CD8-positive, alpha-beta memory T cell (primary cell): ENCODE measurements at regions not wholly inside any gene's neighbourhood (a gene's known extent, or its start where the extent isn't known, plus 50 kb on each side); places are given as distances from the start of the nearest gene placed in this dataset.

Experiments
- CTCF ChIA-PET: fragments of 350-600 bp; sonication (Branson Sonifier 250); formaldehyde crosslinking; loops from one replicate; lab custom pipeline; 2021; ENCODE audit warnings: antibody characterized with exemption; lab: Charles Lee
- POLR2A ChIA-PET: fragments of 350-600 bp; sonication (Branson Sonifier 250); formaldehyde crosslinking; loops from one replicate; lab custom pipeline; 2021; ENCODE audit warnings: antibody characterized with exemption; lab: Charles Lee
- DNase-seq, 5 donors: peaks; one replicate each; pipeline versions ENCODE4 v3.0.0 to v3.0.0-alpha.2; 2020 to 2022; ENCODE audit warnings: mixed read lengths in 1 of 5
- H3K27ac ChIP-seq: one replicate; pipeline ENCODE4 v1.7.0; 2013; ENCODE audit warnings: low read depth, mild to moderate bottlenecking, low read length, moderate library complexity
- H3K27me3 ChIP-seq: 2 replicates; pipeline ENCODE4 v1.7.0; 2013; ENCODE audit warnings: low read length, mild to moderate bottlenecking; ENCODE audit not compliant: insufficient read depth, poor library complexity, severe bottlenecking
- H3K36me3 ChIP-seq: 2 replicates; pipeline ENCODE4 v1.7.0; 2013; ENCODE audit warnings: mild to moderate bottlenecking, low read length, moderate library complexity; ENCODE audit not compliant: insufficient read depth
- H3K4me1 ChIP-seq: 2 replicates; pipeline ENCODE4 v1.7.0; 2013; ENCODE audit warnings: mild to moderate bottlenecking, low read length, moderate library complexity; ENCODE audit not compliant: insufficient read depth
- H3K4me3 ChIP-seq: 2 replicates; pipeline ENCODE4 v1.7.0; 2013; ENCODE audit warnings: mild to moderate bottlenecking, low read length
- H3K9me3 ChIP-seq: 2 replicates; pipeline ENCODE4 v1.7.0; 2013; ENCODE audit warnings: mild to moderate bottlenecking, low read length
- H3K27ac Mint-ChIP-seq, 8 donors: one replicate each; pipeline ENCODE4 v1.8.0; 2020 to 2021; ENCODE audit warnings: mixed read lengths in 8 of 8, mild to moderate bottlenecking in 6 of 8, inconsistent platforms in 3 of 8, moderate library complexity in 3 of 8
- H3K27me3 Mint-ChIP-seq, 2 donors: one replicate each; pipeline ENCODE4 v1.8.0; 2020 to 2021; ENCODE audit warnings: mixed read lengths in 2 of 2, mild to moderate bottlenecking in 1 of 2, moderate library complexity in 1 of 2
- H3K36me3 Mint-ChIP-seq, 3 donors: one replicate each; pipeline ENCODE4 v1.8.0; 2020 to 2021; ENCODE audit warnings: mixed read lengths in 3 of 3, inconsistent platforms in 1 of 3, mild to moderate bottlenecking in 1 of 3
- H3K4me1 Mint-ChIP-seq, 3 donors: one replicate each; pipeline ENCODE4 v1.8.0; 2020 to 2021; ENCODE audit warnings: mixed read lengths in 3 of 3, inconsistent platforms in 1 of 3, mild to moderate bottlenecking in 1 of 3
- H3K4me3 Mint-ChIP-seq, 7 donors: one replicate each; pipeline ENCODE4 v1.8.0; 2020 to 2021; ENCODE audit warnings: mixed read lengths in 7 of 7, mild to moderate bottlenecking in 6 of 7, moderate library complexity in 4 of 7, inconsistent platforms in 2 of 7
- H3K9me3 Mint-ChIP-seq, 5 donors: one replicate each; pipeline ENCODE4 v1.8.0; 2020 to 2022; ENCODE audit warnings: mixed read lengths in 5 of 5, mild to moderate bottlenecking in 3 of 5, moderate library complexity in 2 of 5, inconsistent platforms in 1 of 5

DNA sequence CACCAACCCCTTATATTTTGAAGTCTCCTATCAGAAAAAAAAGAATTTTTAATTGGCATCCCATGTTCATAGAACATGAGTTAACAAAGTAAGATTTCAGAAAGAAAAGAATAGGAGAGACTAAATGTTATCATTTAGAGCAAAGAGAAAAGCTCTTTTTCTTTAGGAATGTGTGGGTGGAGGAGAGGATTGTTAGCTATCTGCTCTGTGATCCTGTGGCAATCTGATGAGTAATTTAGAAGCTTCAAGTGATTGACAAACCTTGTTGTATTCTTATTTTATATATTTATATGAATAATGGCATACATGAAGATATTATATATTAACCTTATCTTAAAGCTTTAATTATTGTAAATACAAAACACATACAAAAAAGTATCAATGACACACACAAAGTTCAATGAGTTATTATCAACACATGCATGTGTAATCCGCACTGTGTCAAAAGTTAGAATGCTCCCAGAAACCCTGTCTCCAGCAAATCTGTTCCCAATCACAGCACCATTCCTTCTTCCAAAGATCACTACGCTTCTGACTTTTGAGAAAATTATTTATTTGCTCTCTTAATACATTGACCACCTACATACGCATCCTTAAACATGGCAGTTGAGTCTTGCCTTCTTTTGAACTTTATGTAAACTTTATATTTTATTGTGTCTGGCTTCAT, 907.4 kb downstream of the MCTP2 start:
- Mint-ChIP-seq H3K27me3 (no peaks in the 10 kb centered on the region), H3K27ac (no peak overlapping the region), H3K4me3 (no peak overlapping the region), H3K9me3 (peaks cover 0 to 8% (median 0%) of the 10 kb centered on the region in 5 donors), H3K36me3 (no peaks in the 10 kb centered on the region), H3K4me1 (no peaks in the 10 kb centered on the region)
- Histone ChIP-seq H3K4me1 (no peaks in the 10 kb centered on the region), H3K27me3 (no peaks in the 10 kb centered on the region), H3K27ac (no peak overlapping the region), H3K9me3 (no peaks in the 10 kb centered on the region), H3K36me3 (no peaks in the 10 kb centered on the region), H3K4me3 (no peak overlapping the region)
- DNase-seq = no peak
- ChIA-PET CTCF (no interaction called here), POLR2A (no interaction called here)

DNA sequence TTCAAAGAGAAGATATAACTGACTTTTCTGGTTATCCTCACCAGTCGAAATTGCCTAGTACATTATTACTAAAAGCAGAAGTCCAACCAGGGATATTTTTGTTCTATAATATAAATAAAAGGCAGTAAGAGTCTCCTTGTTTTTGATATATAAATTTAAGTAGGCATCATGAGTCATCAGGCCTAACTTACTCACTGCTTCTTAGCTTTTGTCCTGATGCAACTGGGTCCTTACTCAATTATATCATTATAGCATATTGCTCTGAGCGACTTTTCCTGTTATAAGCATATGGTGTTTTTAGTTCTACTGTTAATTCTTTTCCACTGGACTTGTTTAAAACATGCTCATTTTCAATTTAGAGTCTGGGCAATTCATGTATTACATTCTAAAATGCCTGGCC, 910.1 kb downstream of the MCTP2 start:
- Histone ChIP-seq H3K4me1 (no peaks in the 10 kb centered on the region), H3K4me3 (no peak overlapping the region), H3K36me3 (no peaks in the 10 kb centered on the region), H3K27me3 (no peaks in the 10 kb centered on the region), H3K27ac (no peak overlapping the region), H3K9me3 (no peaks in the 10 kb centered on the region)
- CTCF ChIA-PET = no interaction called here
- no peak for DNase-seq
- Mint-ChIP-seq H3K27ac (no peak overlapping the region), H3K4me1 (no peaks in the 10 kb centered on the region), H3K27me3 (peaks cover 0 to 1% of the 10 kb centered on the region in 2 donors), H3K4me3 (no peak overlapping the region), H3K36me3 (no peaks in the 10 kb centered on the region), H3K9me3 (peaks cover 0 to 5% (median 0%) of the 10 kb centered on the region in 5 donors)
- POLR2A ChIA-PET = no interaction called here

DNA sequence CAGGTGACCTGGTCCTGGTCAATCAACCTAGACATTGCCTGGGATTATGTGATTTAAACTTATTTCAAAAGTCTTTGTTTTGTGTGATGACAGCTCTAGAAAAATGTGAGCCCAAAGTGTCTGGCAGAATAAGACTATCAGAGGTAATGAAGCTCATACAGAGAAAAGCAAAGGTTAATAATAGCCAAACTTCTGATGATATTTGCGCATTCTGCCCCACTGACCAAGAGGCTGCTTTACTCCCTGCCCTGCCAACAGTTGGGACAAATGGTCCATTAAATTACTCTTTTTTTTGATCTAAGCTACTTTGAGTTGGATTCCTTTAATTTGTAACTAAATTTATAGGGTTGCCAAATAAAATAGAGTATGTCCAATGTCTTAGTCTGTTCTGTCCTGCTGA, 911.2 kb downstream of the MCTP2 start:
- no peak overlapping the region for H3K4me3 ChIP-seq
- no peak overlapping the region for H3K27ac ChIP-seq
- no peaks in the 10 kb centered on the region for H3K36me3 ChIP-seq
- ChIA-PET POLR2A (no interaction called here), CTCF (no interaction called here)
- no peaks in the 10 kb centered on the region for H3K36me3 Mint-ChIP-seq
- no peak overlapping the region for H3K27ac Mint-ChIP-seq
- no peaks in the 10 kb centered on the region for H3K4me1 ChIP-seq
- peaks cover 0 to 1% of the 10 kb centered on the region in 2 donors for H3K27me3 Mint-ChIP-seq
- no peaks in the 10 kb centered on the region for H3K9me3 ChIP-seq
- no peaks in the 10 kb centered on the region for H3K4me1 Mint-ChIP-seq
- H3K27me3 ChIP-seq = no peaks in the 10 kb centered on the region
- peaks cover 0 to 2% (median 0%) of the 10 kb centered on the region in 5 donors for H3K9me3 Mint-ChIP-seq
- DNase-seq = no peak
- no peak overlapping the region for H3K4me3 Mint-ChIP-seq

DNA sequence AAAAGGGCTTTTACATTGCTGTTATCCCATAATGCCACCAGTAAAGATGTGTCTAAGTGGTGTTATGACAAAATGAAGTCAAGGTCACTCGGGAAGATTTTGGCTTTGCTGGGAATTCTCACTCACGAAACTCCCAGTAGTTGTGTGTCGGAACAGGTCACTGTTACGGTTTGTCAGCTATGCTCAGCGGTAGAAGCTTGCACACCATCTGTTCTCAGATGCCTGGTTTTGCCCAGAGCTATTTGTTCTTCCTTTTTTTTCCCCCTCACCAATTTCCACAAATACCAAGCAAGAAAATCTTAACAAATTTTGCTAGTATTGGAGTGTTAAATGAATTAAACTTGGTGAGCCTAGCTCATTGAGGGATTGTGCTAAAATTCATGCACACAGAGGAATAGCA, 915.1 kb downstream of the MCTP2 start:
- H3K27me3 ChIP-seq = no peaks in the 10 kb centered on the region
- peaks cover 0 to 1% of the 10 kb centered on the region in 2 donors for H3K27me3 Mint-ChIP-seq
- no peak overlapping the region for H3K4me3 ChIP-seq
- ChIA-PET POLR2A (no interaction called here), CTCF (no interaction called here)
- DNase-seq = no peak
- no peak overlapping the region for H3K4me3 Mint-ChIP-seq
- no peak overlapping the region for H3K27ac ChIP-seq
- no peaks in the 10 kb centered on the region for H3K36me3 ChIP-seq
- peaks cover 0 to 9% (median 0%) of the 10 kb centered on the region in 5 donors for H3K9me3 Mint-ChIP-seq
- H3K4me1 Mint-ChIP-seq = no peaks in the 10 kb centered on the region
- H3K4me1 ChIP-seq = no peaks in the 10 kb centered on the region
- no peaks in the 10 kb centered on the region for H3K36me3 Mint-ChIP-seq
- no peaks in the 10 kb centered on the region for H3K9me3 ChIP-seq
- no peak overlapping the region for H3K27ac Mint-ChIP-seq

DNA sequence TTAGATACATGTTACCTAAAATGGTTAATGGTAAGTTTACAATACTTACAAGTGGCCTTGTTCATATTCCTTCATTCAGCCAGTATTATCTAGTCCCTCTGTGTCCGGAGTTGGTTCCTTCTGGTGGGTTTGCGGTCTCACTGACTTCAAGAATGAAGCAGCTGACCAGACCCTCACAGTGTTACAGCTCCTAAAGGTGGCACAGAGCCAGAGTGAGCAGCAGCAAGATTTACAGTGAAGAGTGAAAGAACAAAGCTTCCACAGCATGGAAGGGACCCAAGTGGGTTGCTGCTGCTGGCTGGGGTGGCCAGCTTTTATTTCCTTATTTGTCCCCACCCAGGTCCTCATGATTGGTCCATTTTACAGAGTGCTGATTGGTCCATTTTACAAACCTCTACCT, 916.8 kb downstream of the MCTP2 start:
- Mint-ChIP-seq H3K4me1 (no peaks in the 10 kb centered on the region), H3K9me3 (peaks cover 0 to 15% (median 2%) of the 10 kb centered on the region in 5 donors), H3K27me3 (peaks cover 0 to 1% of the 10 kb centered on the region in 2 donors), H3K4me3 (no peak overlapping the region), H3K27ac (no peak overlapping the region), H3K36me3 (peaks cover 0 to under 1% (median 0%) of the 10 kb centered on the region in 3 donors)
- Histone ChIP-seq H3K4me1 (no peaks in the 10 kb centered on the region), H3K27me3 (no peaks in the 10 kb centered on the region), H3K36me3 (no peaks in the 10 kb centered on the region), H3K4me3 (no peak overlapping the region), H3K27ac (no peak overlapping the region), H3K9me3 (no peaks in the 10 kb centered on the region)
- ChIA-PET CTCF (no interaction called here), POLR2A (no interaction called here)
- DNase-seq = no peak

DNA sequence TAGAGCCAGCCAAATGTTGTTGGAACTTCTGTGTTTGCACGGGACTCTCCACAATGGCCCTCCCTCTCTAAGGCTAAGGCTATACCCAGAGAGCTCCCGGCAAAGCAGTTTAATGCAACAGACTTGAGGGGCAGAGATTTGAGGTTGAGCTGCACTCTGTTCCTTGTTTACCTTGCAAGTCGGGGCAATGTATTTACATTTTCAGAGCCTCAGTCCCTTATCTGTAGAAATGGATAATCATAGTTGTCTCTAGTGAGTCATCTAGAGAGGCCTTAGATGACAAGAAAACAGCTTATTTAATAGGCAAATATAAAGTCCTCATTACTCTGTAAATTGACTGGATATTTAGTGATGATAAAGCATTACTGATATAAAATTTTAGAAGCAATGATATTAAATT, 917.7 kb downstream of the MCTP2 start:
- Mint-ChIP-seq H3K27me3 (peaks cover 0 to 1% of the 10 kb centered on the region in 2 donors), H3K9me3 (peaks cover 0 to 18% (median 3%) of the 10 kb centered on the region in 5 donors), H3K36me3 (peaks cover 0 to 4% (median 0%) of the 10 kb centered on the region in 3 donors), H3K27ac (no peak overlapping the region), H3K4me3 (no peak overlapping the region), H3K4me1 (no peaks in the 10 kb centered on the region)
- no peaks in the 10 kb centered on the region for H3K36me3 ChIP-seq
- no peaks in the 10 kb centered on the region for H3K9me3 ChIP-seq
- no peak for DNase-seq
- ChIA-PET POLR2A (no interaction called here), CTCF (no interaction called here)
- no peaks in the 10 kb centered on the region for H3K4me1 ChIP-seq
- no peak overlapping the region for H3K27ac ChIP-seq
- H3K4me3 ChIP-seq = no peak overlapping the region
- H3K27me3 ChIP-seq = no peaks in the 10 kb centered on the region

DNA sequence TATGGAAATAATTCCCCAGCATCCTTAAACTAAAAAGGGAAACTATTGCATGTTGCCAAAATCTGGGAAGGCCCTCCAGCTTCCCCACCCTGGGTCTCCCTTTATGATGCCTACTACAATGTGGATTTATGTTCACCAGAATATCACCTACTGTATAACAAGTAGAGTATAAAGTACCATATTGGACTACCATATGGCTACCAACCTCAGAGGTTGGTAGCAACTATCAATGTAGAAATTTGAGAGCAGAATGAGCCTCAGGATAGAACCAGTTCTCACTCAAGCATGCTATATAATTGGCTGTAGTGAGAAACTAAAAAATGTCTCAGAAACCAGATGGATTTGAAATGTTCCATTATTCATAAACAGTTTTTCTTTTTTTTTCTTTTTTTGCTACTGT, 918.4 kb downstream of the MCTP2 start:
- H3K27me3 ChIP-seq = no peaks in the 10 kb centered on the region
- no peak overlapping the region for H3K27ac Mint-ChIP-seq
- no peak overlapping the region for H3K27ac ChIP-seq
- peaks cover 0 to 18% (median 3%) of the 10 kb centered on the region in 5 donors for H3K9me3 Mint-ChIP-seq
- DNase-seq = no peak
- no peak overlapping the region for H3K4me3 Mint-ChIP-seq
- H3K4me1 ChIP-seq = no peaks in the 10 kb centered on the region
- H3K9me3 ChIP-seq = no peaks in the 10 kb centered on the region
- ChIA-PET CTCF (no interaction called here), POLR2A (no interaction called here)
- H3K36me3 ChIP-seq = no peaks in the 10 kb centered on the region
- H3K4me1 Mint-ChIP-seq = no peaks in the 10 kb centered on the region
- H3K4me3 ChIP-seq = no peak overlapping the region
- peaks cover 0 to 4% (median 0%) of the 10 kb centered on the region in 3 donors for H3K36me3 Mint-ChIP-seq
- no peaks in the 10 kb centered on the region for H3K27me3 Mint-ChIP-seq

DNA sequence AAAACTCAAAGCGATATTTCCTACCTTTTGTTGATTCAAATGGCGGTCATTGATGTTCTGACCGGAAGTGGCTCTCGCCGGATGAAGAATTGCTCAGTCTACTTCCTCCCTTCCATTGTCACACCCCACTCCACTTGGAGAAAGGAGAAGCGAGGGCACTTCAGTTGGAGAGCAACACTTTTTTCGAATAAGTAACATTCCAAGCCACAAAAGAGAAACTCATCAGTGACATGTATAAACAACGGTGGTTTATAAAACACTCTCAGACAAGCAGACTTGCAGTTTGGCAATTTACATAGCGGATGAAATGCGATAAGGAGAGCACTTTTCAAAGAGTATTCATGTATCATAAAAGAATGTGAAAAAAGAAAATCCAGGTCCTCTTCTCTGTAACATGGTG, 919.1 kb downstream of the MCTP2 start:
- Mint-ChIP-seq H3K9me3 (peaks cover 0 to 18% (median 3%) of the 10 kb centered on the region in 5 donors), H3K4me3 (no peak overlapping the region), H3K36me3 (peaks cover 0 to 4% (median 0%) of the 10 kb centered on the region in 3 donors), H3K27ac (no peak overlapping the region), H3K4me1 (no peaks in the 10 kb centered on the region), H3K27me3 (no peaks in the 10 kb centered on the region)
- H3K36me3 ChIP-seq = no peaks in the 10 kb centered on the region
- H3K4me1 ChIP-seq = no peaks in the 10 kb centered on the region
- H3K4me3 ChIP-seq = no peak overlapping the region
- H3K9me3 ChIP-seq = no peaks in the 10 kb centered on the region
- H3K27me3 ChIP-seq = no peaks in the 10 kb centered on the region
- no peak for DNase-seq
- H3K27ac ChIP-seq = no peak overlapping the region
- ChIA-PET CTCF (no interaction called here), POLR2A (no interaction called here)
